Sciatic nerve (tissue), 2 donors: ENCODE measurements at regions not wholly inside any gene's neighbourhood (a gene's known extent, or its start where the extent isn't known, plus 50 kb on each side); places are given as distances from the start of the nearest gene placed in this dataset.

Experiments
- ATAC-seq: fragments of 200-7000 bp; cut with Tn5 transposase; one replicate; pipeline ENCODE4 v1.9.1; 2020; ENCODE audit warnings: mild to moderate bottlenecking, moderate library complexity
- DNase-seq: peaks from one replicate; pipeline ENCODE4 v3.0.0-alpha.2; 2020; ENCODE audit warnings: low spot score
- intact Hi-C: fragments of 100-400 bp; cut with DNase I; formaldehyde crosslinking; loops from one replicate; pipeline ENCODE4 v1.14.2; 2022
- donor health status: DM: no; HTN: no; CAD: no.
- donor health status: DM: no; HTN: no; CAD: no.

DNA sequence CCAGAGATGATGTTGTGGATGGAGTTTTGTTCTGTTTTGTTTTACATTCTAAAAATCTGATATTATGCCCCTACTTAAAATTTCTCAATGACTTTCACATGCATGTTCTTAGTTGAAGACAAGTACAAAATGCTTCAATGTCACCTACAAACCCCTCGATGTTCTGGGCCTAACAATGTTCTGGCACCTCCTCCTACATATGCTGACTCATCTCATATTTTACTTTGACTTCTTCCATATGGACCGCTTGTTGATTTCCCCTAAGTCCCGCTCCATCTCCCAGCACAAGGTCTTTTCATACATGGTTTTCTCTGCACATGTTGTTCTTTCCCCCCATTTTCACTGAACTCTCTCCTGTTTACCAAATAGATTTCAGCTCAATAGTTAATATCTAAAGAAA is 441.4 kb downstream of the CNTN6 start:
- intact Hi-C loops: no loop called here
- ATAC-seq (no peak), DNase-seq (no peak)

DNA sequence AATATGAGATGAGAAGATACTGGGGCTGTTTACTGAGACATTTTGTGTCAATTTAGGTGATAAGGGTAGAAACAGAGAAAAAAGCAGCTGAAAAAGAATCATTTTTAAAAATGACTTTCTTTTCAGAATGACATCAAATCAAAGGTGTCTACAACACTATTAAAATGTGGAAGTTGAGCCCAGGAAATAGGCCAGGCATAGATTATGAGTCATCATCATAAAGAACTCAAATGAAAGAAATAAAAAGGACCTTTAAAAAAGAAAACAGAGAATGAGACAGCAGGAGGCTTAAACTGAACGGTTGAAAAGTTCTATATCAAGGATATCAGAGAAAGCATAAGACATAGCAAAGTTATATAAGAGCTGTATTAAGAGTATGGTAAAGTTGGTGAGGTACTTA is 442.5 kb downstream of the CNTN6 start:
- no peak for ATAC-seq
- intact Hi-C loops: no loop called here
- DNase-seq: no peak

DNA sequence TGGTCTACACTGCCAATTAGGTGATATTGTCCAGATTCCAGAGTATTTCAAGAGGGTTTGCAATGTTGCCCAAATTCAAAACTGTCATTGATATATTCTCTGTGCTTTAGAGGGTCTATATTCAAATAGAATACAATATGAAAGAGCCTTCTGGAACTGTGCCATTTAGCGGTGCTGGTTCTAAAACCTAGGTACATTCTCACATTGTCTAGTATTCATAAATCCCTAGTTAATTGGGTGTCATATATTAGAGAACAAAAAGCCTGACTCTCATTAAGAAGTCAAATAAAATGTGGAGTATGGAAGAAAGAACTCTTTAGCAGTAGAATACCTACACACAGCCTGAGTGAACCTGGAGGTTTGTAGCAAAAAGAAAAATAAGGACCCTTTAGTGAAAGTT is 447.9 kb downstream of the CNTN6 start:
- no peak for DNase-seq
- intact Hi-C loops: no loop called here
- no peak for ATAC-seq

DNA sequence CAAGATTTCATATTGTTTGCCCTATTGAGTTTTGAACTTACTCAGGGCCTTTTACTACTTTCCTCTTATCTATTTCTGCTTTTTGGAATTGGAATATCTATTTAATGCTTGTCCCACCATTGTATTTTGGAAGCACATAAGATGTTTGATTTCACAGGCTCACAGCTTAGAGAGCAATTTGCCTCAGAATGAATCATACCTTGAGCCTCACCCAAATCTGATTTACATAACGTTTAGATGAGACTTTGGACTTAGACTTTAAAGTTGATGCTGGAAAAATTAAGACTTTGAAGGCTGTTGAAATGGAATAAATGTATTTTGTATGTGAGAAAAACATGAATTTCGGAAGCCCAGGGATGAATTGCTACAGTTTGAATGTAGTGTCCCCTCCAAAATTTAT is 458.9 kb downstream of the CNTN6 start:
- no peak for ATAC-seq
- intact Hi-C loops: no loop called here
- DNase-seq: no peak

DNA sequence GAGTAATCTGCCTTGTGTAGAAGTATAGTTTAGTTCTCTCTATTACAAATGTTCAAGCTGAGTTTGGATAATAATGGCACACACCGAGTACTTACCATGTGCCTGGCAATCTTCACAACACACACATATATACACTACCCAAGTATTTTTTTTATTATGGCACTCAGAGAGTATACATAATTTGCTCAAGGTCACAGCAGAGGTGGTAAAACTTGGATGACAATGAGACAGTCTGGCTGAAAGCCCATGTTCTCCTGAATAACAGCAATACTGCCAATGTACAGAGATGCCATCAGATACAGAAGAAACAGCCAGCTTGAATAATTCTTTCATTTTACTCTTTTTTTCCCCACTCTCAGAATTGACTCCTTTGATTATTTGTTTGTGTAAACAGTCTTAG is 460.0 kb downstream of the CNTN6 start:
- ATAC-seq (no peak), DNase-seq (no peak)

DNA sequence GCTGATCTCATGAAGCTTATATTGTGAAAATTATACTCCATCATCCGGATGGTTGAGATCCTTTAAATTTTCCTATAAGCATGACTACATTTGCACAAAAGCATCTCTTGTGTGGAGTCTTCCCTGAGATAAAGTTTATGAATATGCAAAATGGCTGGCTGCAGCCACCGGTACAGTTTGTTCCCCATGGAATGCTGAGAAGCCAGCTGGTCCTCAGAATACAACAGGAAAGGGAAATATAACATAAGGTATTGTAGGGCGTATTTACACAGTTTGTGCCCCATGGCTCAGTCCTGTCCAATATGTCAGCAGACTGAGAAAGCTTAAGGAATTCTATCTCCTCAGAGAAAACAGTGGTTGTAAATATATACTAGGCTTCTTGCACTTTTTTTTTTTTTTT is 468.6 kb downstream of the CNTN6 start:
- intact Hi-C loops: no loop called here

More for the DNA sequence above, 460.0 kb downstream of the CNTN6 start:
- intact Hi-C loops: no loop called here

DNA sequence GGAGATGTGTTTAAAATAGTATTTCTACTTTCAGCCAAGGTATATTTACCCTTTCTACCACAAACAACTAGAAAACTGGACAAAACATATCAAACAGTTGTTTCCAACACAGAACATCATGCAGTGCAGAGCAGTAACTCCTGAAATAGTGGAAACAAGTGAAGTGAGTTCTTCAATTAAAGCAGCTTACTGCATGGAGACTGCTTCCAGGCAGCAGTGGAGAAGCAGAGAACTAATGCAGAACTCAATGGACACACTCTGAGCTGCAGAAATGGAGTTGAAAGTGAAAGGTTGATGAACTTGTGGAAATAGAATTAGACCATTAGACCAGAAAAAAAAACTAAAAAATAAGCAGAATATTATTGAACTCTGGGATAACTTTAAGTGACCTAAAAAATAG is 478.9 kb downstream of the CNTN6 start:
- no peak for ATAC-seq
- no peak for DNase-seq
- intact Hi-C loops: no loop called here

More for the DNA sequence above, 468.6 kb downstream of the CNTN6 start:
- ATAC-seq: no peak
- no peak for DNase-seq

DNA sequence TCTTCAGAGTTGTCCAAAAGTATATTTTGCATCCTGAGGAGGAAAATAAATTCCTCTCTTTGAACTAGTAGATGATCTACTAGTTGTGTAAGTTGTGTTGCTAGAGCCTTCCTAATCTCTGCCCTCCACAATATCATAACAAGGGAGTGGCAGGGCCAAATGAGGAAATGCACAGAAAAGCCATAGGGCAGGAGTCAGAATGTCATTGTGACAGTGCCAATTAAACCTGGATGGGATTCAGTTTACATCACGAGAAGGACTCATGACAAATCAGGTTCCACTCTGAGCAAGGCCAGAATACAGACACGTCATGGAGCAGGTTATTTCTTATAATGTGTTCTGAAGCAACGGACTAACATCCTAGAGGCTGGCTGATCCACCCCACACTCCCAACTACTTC is 483.2 kb downstream of the CNTN6 start:
- no peak for ATAC-seq

DNA sequence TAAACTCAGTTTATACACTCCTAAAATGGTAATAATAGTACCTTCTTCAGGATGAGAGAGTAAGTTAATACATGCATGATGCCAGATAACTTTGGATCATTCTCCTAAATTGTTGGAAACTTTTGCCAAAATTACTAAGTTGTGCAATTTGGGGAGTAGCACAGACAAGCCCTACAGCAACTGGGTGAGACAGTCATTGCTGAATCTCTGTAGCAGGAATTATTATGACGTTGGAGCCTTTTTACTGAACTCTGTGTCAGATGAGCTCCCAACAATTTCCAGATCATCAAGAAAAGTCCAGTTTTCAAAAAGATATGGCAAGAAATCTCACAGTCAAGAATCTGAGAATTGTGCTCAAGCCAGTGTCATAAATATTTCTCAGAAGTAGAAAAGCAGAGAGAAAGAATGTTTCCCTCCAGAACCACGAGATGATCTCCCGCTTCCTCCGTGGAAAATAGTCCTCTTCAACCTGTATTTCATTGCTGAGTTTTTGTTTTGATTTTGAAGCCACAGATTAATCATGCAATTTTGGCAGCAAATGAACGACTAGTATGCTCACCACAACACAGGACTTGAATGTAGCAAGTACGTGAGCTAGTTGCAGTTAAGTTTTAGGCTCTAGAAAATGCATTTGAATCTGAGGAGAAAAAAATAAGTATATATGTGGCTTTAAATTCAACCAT is 485.4 kb downstream of the CNTN6 start:
- ATAC-seq (peak; percentile 97), DNase-seq (no peak)
- intact Hi-C loops: no loop called here

More for the DNA sequence above, 483.2 kb downstream of the CNTN6 start:
- intact Hi-C loops: no loop called here
- DNase-seq: no peak

DNA sequence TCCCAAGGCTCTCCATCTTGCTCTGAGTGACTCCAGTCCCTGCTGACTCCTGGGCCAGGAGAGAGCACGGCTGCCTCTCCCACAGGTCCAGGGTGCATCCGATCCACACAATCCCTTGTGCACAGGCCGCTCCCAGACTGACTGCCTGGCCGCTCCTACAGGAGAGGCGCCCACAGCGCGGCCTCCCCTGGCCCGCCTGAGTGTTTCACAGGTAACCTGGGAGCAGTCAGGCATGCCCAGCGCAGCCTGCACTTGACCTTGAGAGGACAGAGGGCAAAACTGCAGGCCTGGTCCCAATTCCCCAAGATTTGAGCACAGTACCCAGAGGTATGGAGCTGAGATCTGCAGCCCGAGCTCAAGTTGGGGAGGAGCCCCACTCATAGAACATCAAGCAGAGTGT is 490.2 kb downstream of the CNTN6 start:
- ATAC-seq (no peak), DNase-seq (no peak)
- intact Hi-C loops: no loop called here

DNA sequence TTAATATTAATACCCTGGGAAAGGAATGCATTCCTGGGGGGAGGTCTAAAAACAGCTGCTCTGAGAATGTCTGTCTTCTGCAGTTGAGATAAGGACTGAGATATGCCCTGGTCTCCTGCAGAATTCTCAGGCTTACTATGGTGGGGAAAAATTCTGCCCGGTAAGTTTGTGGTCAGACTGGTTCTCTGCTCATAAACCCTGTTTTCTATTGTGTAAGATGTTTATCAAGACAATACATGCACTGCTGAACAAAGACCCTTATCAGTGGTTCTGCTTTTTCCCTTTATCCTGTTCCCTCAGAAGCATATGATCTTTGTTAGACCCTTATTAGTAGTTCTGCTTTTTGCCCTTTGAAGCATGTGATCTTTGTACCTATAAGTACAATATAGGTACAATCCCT is 494.6 kb downstream of the CNTN6 start:
- DNase-seq (no peak), ATAC-seq (no peak)
- intact Hi-C loops: no loop called here

DNA sequence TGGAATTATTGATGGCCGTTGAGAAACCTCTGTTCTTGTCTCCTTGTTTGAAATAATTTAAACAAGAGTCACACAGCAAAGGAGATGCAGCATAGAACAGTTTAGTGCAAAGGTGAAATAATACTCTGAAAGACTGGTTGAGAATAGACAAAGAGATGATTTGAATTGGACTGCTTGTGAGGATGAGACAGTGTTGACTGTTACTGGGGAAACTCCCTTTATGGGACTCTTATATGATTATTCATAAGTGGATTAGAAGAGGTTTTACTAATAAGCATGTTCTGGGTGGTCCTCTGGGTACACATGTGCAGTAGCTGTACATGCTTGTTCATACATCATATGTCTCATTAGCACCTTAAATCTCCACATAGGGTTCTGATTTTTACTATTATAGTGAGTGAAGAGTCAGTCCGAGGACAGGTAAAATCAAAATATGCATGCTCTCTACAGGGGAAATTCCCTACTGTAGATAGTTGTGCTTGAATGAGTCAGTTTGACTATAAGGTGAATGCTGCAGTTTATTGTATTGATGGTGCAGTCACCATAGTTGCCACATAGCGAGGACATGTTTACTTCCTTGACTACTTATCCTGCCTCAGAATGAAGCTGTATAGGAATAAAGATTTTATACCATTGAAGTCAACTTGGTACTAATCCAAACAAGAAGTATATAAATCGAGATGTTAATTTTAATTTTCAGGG is 498.7 kb downstream of the CNTN6 start:
- DNase-seq: no peak
- intact Hi-C loops: no loop called here
- ATAC-seq: no peak

DNA sequence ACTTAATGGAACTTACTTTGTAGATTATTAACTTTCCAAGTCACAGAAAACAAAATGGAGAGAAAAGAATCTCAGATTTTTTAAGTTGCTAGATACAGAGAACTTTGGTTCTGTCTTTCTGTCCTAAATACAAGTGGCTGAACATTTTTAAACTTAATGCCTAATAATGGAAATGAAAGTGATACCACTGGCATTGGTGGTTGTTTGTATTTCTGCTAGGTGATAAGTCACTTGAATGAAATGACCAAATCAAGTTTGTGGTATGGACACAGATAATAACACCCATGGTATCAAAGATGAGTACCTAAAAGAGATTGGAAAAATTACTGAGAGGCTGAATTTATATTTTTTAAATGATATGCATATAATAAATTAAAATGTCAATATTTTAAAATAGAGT is 502.1 kb downstream of the CNTN6 start:
- no peak for ATAC-seq
- intact Hi-C loops: no loop called here
- no peak for DNase-seq

DNA sequence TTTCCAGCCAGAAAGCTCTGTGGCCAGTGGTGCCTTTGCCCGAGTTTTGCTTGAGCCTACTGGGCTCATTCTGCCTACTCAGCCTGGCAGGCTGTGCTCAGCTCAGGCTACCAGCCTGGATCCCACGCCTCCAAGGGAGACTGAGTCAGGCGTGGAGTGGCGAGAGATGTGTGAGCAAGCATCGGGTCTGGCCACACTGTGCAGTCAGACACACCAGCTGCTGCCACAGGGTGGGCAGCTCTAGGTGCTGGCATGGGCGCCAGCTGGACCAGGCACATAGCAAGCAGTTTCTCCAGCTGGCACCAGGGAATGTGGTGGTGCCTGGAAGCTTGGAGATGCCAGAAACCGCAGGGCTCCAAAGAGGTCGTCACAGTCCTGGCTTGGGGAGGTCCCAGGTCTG is 498.5 kb upstream of the CNTN4 start:
- intact Hi-C loops: no loop called here
- ATAC-seq (no peak), DNase-seq (no peak)

DNA sequence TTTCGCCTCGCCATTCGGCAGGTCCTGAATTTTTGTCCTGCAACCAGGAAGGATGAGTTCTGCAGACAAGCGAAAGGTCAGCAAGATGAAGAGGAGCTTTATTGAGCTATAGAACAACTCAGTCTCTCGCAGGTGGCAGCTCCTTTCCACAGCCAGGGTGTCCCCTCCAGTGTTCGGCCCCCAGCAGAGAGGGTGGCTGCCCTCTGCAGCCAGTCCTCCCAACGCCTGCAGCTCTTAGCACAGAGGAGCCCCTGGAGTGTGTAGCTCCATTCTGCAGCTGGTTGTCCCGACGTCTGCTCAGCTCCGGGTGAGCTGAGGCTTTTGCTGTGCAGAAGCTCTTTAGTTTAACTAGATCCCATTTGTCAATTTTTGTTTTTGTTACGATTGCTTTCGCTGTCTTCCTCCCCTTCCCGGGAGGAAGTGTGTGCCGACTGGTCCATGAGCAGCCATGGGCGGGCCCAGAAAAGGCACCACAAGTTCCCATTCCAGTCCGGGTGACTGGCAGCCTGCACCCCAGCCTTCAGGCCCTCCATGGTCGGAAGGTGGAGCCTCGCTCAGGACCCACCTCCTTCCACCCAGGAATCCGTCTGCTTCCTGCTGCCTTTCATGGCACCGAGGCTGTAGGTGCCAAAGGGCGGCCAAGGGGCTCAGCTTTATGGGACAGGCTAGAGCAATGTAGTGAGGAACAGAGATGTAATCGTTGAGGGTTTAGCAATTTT is 497.8 kb upstream of the CNTN4 start:
- no peak for ATAC-seq
- intact Hi-C loops: no loop called here

DNA sequence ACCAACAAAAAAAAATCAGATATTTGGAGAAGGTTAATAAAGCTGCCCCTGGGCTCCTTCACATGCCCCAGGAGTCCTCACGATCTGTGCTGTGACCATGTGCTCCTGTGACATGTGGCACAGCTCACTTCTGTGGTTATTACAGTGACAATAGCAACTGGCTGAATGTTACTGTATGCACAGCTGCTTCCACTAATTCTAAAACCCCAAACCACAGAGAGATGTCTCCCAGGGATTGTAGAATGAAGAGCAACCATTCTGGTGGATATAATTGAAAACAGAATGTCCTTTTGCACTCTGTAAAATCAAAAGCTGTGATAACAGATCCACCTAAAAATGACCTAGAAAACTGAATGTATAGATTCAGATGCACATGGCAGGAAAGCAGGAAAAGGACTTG is 489.2 kb upstream of the CNTN4 start:
- no peak for DNase-seq
- intact Hi-C loops: no loop called here
- ATAC-seq: peak; percentile 79

More for the DNA sequence above, 497.8 kb upstream of the CNTN4 start:
- DNase-seq: no peak

DNA sequence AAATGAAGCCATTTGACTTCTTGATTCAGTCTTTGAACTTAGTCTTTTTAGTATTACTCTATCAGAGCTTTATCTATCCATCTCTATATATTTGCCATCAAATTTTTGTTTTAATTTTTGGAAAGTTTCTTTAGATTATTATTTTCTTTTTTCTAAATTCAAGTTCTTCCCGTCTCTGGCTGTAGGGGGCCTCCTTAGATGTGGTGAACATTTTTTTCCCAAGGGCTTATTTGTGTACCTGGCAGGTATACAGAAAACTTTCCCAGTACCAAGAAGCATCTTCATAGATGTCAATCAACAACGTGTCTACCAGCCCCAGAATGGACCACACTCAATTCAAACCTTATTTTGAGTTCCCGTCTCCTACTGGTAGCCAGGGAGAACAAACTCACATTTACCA is 486.8 kb upstream of the CNTN4 start:
- intact Hi-C loops: no loop called here
- DNase-seq (no peak), ATAC-seq (no peak)

DNA sequence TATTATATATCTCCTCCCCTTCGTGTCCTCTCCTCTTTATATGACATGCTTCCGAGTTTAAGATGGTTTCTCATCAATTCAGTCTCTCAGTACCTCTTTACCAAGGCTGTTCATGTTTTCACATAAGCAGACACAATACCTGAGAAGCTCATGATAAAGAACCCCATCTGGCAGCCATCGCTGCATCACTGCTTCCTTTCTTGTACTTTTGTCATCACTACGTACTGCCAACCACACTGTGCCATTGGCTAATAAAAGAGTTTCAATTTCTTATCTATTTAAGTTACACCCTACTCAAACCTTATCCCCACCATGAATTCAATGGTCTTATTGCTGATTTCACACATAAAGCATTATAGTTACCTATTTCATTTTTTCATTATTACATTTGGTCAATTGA is 484.7 kb upstream of the CNTN4 start:
- no peak for ATAC-seq
- intact Hi-C loops: no loop called here
- no peak for DNase-seq

DNA sequence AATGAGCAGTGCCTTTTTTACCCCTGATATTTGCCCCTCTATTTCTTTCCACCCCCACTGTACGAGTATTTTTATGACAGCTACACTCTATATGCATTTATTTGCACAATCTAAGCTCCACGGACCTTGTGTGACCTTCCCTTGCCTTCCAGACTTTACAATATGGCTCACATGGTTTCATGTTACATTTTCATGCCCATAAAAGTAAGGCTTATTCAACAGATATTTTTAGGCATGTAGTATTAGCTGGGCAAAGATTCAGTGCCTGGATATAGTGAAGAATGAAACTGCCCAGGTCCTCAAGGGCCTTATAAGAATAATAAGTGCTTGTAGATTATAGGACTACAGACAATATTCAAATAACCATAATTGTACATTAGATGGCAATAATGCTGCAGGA is 481.9 kb upstream of the CNTN4 start:
- ATAC-seq (no peak), DNase-seq (no peak)
- intact Hi-C loops: no loop called here

DNA sequence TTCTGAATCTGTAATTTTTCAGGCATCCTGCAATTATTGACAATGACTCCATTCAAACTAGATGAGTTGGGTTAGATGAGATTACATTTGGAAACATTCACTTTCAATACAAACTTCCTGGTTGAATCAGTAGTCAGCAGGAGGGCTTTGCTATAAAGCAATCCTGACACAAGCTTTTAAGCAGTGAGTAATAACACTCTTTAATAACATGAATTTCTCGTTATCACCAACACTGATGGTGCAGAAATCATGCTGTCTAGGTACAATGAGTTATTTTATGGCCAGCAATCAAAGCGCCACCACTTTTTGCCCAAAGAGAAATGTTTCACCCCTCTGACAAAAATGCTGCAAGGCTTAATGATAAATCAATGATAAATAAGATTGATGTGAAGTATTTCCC is 474.8 kb upstream of the CNTN4 start:
- ATAC-seq (no peak), DNase-seq (no peak)
- intact Hi-C loops: no loop called here
